GM19035 (cell line): ENCODE measurements at regions not wholly inside any gene's neighbourhood (a gene's known extent, or its start where the extent isn't known, plus 50 kb on each side); places are given as distances from the start of the nearest gene placed in this dataset.
"Not testable (repeated sequence)": the region's sequence is repeated elsewhere in the genome, so short reads cannot be mapped to it uniquely, and the experiment has no call there.

Experiments used
- ATAC-seq: cut with Tn5 transposase; IDR thresholded peaks from one replicate; pipeline ENCODE4 v1.9.1; 2021; ENCODE audit not compliant: unreplicated experiment

DNA sequence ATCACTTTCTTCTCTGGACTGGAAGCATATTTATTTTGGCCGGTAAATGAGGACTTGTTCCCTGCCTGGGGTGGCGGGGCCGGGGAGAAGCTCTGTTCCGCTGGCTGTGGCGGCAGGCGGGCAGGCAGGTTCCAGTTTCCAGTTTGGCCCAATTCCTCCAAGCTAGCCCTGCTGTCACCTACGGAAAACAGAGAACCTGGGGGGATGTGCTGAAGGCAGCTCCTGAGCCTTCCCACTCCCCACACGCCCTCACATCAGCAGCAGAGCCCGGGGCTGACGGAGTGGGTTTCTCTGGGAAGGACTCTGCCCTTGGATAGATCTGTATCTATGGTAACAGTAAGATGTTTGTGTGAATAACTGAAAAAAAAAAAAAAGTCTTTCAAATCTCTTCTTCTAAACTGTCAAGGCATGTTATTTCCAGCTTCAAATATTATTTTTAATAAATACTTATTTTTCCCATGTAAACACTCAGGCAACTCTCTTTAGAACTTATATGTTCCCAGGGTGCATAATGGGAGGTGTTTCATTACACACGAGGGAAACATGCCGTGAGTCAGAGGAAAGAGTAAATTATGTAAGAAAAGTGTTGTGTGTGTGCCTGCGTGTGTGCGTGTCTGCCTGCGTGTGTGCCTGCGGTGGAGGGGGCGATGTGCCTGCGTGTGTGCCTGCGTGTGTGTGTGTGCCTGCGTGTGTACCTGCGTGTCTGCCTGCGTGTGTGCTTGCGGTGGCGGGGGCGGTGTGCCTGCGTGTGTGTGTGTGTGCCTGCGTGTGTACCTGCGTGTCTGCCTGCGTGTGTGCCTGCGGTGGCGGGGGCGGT lies 116.1 kb upstream of the ZNF516 start:
- ATAC-seq, result no peak

DNA sequence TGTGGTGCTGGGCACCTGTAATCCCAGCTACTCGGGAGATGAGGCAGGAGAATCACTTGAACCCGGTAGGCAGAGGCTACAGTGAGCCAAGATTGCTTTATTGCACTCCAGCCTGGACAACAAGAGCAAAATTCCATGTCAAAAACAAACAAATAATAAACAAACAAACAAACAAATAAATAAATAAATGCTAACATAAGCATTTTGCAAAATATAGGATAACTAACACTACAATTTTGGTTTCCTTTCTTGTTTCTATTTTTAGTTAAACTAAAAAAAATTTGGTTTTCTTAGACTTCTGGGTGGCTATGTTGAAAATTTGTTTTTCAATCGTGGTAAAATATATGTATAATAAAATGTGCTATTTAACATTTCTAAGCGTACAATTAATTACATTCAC lies 115.0 kb upstream of the ZNF516 start:
- no peak for ATAC-seq

DNA sequence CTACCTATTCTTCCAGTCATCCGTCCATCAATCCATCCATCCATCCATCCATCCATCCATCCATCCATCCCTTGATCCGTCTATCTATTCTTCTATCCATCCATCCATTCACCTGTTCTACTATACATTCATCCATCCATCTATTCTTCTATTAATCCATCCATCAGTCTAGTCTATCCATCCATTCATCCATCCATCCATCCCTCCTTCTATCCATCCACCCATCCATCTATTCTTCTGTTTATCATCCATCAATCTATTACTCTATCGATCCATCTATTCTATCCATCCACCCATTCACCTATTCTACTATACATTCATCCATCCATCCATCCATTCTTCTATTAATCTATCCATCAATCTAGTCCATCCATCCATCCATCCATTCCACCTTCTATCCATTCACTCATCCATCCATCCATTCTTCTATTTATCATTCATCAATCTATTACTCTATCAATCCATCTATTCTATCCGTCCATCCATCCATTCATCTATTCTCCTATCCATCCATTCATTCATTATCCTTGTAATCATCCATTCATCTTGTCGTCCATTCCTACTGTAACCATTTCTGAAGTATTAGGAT lies 110.4 kb upstream of the ZNF516 start:
- no peak for ATAC-seq

DNA sequence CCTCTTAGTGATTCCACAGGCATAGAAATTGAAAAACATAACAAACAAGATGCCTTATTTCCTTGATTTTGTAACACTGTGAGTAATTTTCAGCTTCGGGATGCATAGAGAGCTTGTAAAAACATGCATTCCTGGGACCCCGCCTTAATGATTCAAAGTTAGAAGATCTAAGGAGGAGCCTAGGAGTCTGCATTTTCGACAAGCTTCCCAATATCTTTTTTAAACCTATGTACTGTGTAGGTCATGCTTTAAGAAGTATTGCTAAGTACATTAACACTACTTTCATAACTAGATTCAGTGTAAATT lies 109.8 kb upstream of the ZNF516 start:
- no peak for ATAC-seq

DNA sequence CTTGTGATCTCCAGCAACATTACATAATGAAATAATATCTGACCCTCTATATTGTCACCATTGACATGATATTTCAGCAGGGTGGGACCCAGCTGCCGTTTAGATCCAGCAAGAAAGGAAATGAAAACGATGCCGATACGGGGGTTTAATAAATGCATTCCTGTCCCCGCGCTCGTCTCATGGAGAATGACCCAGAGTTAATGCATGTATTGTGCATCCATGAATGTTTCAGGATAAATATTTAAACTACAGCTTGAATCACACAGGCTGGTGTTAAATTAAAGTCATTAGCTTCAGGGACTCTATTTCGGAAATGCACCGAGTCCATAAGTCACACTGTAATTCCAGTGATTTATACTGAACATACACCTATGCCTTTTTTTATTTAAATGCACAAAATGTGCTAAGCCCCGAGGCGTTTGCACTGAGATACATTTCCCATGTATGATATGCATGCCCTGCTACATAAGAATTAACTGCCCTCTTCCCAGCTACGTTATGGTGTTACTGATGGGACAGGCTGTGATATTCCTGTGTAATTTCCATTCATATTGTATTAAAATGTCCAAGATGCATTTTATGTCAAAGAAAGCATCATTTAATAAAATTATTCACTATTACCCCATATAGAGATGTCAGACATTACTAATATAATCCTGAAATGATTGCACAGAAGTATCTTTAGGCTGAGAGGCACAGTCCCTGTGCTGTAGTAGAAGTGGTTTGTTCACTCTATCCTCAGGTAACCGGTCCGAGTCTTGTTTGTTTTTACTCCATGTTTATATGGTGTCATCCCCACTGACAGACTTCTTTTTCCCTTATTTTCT lies 109.3 kb upstream of the ZNF516 start:
- ATAC-seq, result no peak

DNA sequence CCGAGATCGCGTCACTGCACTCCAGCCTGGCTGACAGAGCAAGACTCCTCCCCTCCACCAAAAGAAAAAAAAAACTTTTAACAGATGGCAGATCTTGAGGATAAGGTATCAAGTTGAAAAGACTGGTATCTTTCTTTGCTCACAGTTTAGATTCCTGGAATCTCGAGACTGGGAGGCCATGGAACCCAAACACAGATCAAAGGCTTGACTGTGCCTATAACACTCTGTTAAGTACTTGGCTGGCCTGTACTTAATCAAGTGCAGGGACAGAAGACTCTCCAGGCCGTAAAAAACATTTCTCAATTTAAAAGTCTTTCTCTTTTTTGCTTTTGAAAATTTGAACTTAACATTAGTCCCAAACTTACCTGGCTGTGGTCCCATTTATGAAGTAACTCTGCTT lies 107.1 kb upstream of the ZNF516 start:
- no peak for ATAC-seq

DNA sequence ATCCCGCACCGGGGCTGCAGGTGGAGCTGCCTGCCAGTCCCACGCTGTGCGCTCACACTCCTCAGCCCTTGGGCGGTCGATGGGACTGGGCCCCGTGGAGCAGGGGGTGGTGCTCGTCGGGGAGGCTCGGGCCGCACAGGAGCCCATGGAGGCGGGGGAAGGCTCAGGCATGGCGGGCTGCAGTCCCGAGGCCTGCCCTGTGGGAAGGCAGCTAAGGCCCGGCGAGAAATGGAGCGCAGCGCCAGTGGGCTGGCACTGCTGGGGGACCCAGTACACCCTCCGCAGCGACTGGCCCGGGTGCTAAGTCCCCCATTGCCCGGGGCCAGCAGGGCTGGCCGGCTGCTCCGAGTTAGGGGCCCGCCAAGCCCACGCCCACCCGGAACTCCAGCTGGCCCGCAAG lies 105.0 kb upstream of the ZNF516 start:
- not testable (repeated sequence) for ATAC-seq

DNA sequence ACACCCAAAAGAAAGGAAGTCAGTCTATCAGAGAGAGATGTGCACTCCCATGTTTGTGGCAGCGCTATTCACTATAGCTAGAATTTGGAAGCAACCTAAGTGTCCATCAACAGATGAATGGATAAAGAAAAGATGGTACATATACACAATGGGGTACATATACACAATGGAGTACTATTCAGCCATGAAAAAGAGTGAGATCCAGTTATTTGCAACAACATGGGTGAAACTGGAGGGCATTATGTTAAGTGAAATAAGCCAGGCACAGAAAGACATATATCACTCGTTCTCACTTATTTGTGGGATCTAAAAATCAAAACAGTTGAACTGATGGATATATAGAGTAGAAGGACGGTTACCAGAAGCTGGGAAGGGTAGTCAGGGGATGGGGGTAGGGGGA lies 99.9 kb upstream of the ZNF516 start:
- ATAC-seq, result no peak

DNA sequence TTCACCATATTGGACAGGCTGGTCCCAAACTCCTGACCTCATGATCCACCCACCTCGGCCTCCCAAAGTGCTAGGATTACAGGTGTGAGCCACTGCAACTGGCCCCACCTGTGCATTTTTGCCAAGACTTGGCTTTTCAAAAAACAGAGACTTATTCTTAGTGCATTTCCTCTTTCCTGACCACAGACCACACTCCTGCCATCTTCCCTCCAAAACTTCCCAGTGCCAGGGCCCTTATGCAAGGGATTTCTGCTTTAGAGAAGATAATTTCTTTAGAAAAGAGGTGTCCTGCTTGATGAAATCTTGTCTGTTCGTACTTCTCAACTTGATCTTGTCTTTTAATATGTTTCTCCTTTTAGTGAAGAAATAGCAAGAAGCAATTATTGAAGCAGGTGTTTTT lies 98.8 kb upstream of the ZNF516 start:
- no peak for ATAC-seq

DNA sequence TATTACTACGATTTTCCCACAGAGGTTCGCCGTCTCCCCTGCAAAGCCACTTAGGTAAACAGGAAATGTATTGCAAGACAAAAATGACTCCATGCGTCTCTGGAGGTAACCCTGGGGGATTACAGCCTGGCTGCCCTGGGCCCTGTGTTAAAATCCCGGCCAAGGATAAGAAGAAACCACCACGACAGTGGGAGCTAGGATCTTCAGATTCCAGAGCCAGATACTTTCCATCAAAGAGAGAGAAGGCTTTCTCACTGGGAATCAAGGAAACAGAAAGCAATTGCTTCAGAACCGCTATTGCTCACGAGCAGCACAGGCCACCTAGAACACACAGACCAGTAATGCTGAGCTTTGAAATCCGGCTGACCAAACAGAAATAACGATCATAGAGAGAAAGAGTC lies 97.9 kb upstream of the ZNF516 start:
- ATAC-seq, result no peak

DNA sequence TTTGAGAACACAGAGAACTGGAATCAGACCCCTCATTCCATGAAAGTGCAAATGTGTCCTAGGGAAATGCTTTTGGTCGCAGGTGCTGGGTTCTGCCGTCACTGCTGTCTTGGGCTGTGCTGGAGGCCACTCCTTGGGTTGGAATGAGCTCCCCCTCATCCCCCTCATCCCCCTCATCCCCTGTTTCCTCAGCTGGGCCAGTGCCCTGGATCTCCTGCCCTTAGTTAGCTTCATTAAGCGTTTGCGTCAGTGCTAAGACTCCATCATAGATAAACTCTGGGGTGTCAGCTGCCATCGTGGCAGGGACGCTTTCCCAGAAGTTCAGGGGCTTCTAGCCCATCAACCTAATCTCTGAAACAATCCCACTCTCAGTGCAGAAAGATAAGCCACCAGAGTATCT lies 97.1 kb upstream of the ZNF516 start:
- no peak for ATAC-seq

DNA sequence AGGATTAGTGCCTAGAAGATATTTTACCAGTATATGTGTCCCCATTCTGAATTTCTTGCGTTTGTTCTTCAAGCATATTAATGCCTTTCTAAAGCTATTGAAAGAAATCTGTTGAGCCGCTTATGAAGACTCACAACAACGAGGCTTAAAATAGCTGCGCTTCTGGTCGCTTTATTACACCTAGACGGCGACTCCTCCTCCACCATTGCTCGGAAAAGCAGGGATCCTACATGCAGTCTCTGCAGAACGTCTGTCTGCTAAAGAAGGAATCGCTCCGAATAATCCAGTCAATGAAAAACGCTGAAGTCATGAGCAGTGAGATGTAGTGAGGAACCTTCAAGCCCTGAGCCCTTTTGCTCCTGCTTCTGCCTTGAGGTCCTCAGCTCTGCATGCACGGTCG lies 94.8 kb upstream of the ZNF516 start:
- no peak for ATAC-seq

DNA sequence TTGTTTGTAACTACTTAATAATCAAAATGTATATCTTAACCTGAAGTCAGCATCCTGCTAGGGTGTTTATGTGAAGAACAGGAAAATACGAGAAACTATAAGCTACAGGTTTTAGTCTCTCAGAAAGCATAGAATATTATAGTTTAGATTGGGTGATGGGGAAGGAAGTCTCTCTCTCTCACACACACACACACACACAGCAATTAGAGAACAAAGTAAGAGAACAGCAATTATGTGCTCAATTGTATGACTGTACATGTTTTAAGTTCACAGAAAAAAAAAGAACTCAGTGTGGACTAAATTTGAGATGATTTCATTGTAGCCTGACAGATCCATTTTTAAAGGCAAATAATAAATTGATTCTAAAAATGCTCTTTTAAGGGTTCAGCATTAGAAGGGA lies 94.3 kb upstream of the ZNF516 start:
- ATAC-seq, result no peak

DNA sequence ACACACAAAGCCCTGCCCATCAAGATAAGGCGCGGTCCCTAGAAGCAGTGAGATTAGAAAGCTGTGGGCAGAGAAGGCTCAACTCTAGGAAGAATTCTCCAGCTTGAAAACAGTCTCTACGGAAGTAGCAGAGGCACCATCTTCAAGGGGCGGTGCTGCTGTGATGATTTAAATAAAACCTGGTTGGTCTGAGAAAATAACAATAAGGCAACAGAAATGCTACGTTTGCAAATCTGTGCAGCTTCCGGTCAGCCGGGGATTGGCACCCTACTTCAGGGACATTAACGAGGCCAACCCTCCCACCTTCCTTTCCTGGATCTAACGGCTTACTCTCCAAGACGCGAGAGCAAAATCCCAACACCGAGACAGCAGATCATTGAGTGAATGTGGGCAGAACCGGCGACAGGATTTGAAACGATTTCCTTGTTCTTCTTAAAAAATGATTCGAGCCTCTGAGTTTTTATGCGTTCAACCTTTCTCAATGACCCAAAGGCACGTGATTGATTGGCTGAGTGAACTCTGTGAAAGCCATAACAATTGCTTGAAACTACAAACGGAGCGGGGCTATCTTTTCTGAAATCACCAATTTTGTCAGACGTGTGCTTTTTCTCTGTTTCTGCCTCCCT lies 93.7 kb upstream of the ZNF516 start:
- no peak for ATAC-seq

DNA sequence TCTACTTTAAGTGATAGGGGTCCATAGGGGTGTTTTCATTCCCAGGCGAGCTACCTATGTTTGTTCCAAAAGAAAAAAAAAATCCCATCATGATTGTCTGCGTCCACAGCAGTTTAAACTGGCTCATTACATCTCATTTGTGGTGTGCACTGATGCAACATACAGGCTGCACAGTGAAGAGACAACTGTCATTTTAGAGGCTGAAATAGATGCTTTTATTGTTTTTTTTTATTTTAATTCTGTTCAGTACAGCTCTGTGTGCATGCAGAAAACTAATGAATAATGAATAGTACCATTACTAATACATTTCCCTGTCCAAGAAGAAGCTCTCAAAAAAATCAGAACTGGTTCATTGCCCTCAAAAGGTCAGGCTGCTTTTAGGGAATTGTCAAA lies 92.8 kb upstream of the ZNF516 start:
- ATAC-seq, result no peak

DNA sequence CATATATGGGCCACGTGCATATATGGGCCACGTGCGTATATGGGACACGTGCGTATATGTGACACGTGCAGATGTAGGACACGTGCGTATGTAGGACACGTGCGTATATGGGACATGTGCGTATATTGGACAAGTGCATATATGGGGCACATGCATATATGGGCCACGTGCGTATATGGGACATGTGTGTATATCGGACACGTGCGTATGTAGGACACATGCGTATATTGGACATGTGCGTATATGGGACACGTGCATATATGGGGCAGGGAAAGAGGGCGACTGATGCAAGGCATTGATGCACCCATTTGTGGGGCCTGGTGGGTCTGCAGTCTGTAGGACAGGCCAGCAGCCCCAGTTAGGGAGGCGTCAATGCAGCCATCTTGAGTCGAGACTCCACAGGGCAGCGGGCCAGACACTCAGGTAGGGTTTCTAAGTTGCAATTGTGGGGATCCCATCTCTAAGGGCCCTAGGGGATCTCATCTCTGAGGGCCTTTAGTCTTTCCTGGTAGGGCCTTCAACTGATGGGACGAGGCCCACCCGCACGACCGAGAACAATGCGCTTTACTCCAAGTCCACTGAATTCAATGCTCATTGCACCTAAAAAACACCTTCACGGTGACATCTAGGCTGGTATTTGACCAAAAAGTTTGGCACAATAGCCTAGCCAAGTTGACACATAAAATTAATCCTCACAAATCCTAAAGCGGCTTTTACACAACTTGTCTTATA lies 92.3 kb upstream of the ZNF516 start:
- no peak for ATAC-seq

DNA sequence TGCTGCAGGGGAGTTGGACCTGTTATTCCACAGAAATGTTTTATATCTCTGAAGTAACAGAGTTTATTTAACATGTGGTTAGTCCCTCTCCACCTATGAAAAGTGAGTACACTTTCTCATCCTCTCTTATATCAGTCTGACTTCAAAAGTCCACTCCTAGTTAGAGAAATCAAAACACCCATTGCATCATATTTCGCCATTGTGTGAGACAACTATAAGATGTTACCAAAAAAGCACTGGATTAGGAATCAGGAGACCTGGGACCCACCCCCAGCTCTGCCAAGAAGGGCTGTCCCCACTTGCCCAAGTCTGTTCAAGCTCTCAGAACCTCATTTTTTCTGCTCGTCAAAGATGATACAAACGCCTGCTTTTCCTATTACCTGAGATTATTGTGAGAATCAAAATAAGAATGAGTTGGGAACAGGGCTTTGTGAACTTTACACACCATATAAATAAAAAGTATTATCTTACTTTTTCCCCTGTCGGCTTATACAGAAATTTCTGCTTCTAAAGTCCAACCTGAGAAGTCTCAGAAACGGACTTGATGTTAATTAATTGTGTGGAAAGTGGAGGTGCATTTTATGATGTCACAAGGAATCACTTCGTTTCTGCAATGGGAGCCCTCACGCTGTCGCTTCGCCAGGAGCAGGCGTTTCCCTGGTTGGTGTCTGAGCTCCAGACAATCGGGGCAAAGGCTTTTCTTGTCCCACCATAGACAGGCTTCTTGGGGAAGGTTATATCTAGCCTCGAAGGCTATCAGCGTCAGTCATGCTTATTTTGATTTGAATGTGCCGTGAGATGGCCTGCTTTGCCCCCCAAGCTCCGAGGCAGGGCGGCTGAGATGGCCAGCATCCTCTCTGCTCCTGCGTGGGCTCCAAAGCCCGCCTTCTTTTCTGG lies 89.6 kb upstream of the ZNF516 start:
- no peak for ATAC-seq

DNA sequence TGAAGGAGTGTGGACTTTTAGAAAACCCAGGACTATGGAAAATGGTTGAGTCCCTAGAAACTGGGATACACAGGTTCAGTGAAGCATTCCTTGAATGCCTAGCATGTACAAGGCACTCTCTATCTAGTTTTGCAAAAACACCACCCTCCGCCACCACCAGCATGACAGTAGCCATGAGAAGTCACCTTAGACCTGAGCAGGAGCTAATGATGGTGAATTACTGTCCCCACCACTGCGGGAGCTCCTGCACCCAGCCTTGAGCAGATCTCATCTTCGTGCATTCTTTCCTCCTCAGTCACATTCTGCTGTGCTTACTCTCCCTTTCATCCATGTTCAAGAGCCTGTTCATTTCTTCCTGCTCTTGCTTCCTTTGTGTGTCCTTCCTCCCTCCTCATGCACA lies 86.2 kb upstream of the ZNF516 start:
- no peak for ATAC-seq

DNA sequence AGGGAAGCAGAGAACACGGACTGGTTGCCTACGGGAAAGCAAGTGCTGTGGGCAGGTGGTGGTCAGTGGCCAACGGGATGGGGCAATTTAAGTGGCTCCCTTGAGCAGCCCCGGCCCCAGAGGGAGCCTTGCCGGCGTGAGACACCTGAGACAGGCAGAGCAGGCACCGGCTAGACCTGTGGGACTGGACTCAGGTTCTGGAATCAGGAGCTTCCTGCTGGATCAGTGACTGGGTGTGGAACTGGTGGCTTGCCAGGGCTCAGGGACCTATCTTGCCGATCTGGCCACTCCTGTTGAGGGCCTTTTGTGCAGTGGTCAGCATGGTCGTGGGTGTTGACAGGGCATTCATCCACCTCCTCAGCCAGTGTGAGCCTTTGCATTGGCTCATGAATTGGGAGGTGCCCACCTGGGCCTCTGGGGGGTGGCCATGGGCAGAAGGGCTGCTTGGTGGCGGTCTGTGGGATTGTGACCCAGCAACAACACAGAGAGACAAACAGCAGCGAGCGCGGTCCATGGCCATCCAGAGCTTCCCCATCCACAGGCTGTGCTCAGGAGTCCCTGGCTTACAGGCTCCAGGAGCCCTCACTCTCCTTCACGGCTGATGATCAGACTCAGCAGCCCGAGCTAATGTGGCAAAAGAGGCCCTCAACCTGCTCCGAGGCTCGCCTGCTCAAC lies 85.4 kb upstream of the ZNF516 start:
- ATAC-seq, result no peak

DNA sequence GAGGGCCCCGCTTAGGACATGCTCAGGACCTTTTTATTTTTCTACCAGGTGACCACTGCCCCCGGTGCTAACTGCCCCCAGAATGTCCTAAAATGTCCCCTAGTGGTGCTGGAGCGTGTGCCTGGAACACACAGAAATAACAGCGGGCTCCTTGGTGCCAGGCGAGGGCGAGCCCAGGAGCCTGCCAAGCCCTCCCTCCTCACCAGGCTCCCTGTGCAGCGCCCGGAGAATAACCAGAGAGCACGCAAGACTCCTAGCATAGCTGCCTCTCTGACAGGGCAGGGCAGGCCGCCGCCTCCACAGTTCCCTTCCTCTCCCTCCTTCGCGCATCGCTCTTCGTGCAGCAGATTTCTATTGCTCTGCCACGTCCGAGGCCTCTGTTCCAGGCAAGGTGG lies 84.3 kb upstream of the ZNF516 start:
- no peak for ATAC-seq
